ENCODE measurements at regions not wholly inside any gene's neighbourhood (a gene's known extent, or its start where the extent isn't known, plus 50 kb on each side); places are given as distances from the start of the nearest gene placed in this dataset.

GRCh38 chr13:26948353-26948752 is 187.8 kb upstream of the GPR12 start:
- no TSS peak for BruUV-seq (replicated peaks)

GRCh38 chr13:26946684-26947343 is 186.2 kb upstream of the GPR12 start:
- peak; percentile 74 for TF ChIP-seq CTCF (IDR thresholded peaks at IDR 0.05; ENCODE audit: unreplicated experiment)
- intact Hi-C loops (cut with micrococcal nuclease), result loop anchor here (1.0 kb wide), 3 partner anchors 36 to 412 kb away; no protein-coding TSS in a partner anchor
- Mint-ChIP-seq H3K27me3 (ENCODE audit: insufficient read depth, unreplicated experiment) (no peaks in the 10 kb centered on the region), H3K36me3 (ENCODE audit: insufficient read depth, unreplicated experiment) (no peaks in the 10 kb centered on the region), H3K27ac (ENCODE audit: low read depth, unreplicated experiment) (no peak overlapping the region), H3K4me1 (ENCODE audit: insufficient read depth, unreplicated experiment) (no peaks in the 10 kb centered on the region), H3K4me3 (ENCODE audit: unreplicated experiment) (no peak overlapping the region), H3K9me3 (ENCODE audit: unreplicated experiment) (no peaks in the 10 kb centered on the region)
- ChIA-PET POLR2A (interaction anchor here (0.7 to 1.3 kb wide), 4 partner anchors 306 to 861 kb away, joined by 3 to 5 read pairs (median 4); partner anchors contain the start of gene LNX2), CTCF (interaction anchor here (0.5 to 3.9 kb wide), 43 partner anchors 9 to 1918 kb away, joined by 3 to 70 read pairs (median 3); no protein-coding TSS in a partner anchor)
- no TSS peak for BruUV-seq (replicated peaks)
- DNase-seq (ENCODE audit: unreplicated experiment), result peak; percentile 59

More at GRCh38 chr13:26948353-26948752, 187.8 kb upstream of the GPR12 start:
- Mint-ChIP-seq H3K27me3 (ENCODE audit: insufficient read depth, unreplicated experiment) (no peaks in the 10 kb centered on the region), H3K4me1 (ENCODE audit: insufficient read depth, unreplicated experiment) (no peaks in the 10 kb centered on the region), H3K36me3 (ENCODE audit: insufficient read depth, unreplicated experiment) (no peaks in the 10 kb centered on the region), H3K4me3 (ENCODE audit: unreplicated experiment) (no peak overlapping the region), H3K27ac (ENCODE audit: low read depth, unreplicated experiment) (no peak overlapping the region), H3K9me3 (ENCODE audit: unreplicated experiment) (no peaks in the 10 kb centered on the region)
- no peak for TF ChIP-seq CTCF (IDR thresholded peaks at IDR 0.05; ENCODE audit: unreplicated experiment)
- POLR2A ChIA-PET, result no interaction called here
- CTCF ChIA-PET, result interaction anchor here (0.6 to 3.9 kb wide), 3 partner anchors 284 to 947 kb away, joined by 3 to 70 read pairs (median 3); no protein-coding TSS in a partner anchor
- DNase-seq (ENCODE audit: unreplicated experiment), result no peak
- intact Hi-C loops (cut with micrococcal nuclease), result no loop called here

GRCh38 chr13:26943748-26944147 is 183.2 kb upstream of the GPR12 start:
- intact Hi-C loops (cut with micrococcal nuclease), result no loop called here
- H3K4me3 Mint-ChIP-seq (ENCODE audit: unreplicated experiment), result no peak overlapping the region
- no peak overlapping the region for H3K27ac Mint-ChIP-seq (ENCODE audit: low read depth, unreplicated experiment)
- no peaks in the 10 kb centered on the region for H3K9me3 Mint-ChIP-seq (ENCODE audit: unreplicated experiment)
- H3K4me1 Mint-ChIP-seq (ENCODE audit: insufficient read depth, unreplicated experiment), result peaks cover 6% of the 10 kb centered on the region
- TF ChIP-seq CTCF (IDR thresholded peaks at IDR 0.05; ENCODE audit: unreplicated experiment), result no peak
- ChIA-PET POLR2A (interaction anchor here (0.6 kb wide), 1 partner anchor 202 kb away, joined by 4 read pairs; no protein-coding TSS in a partner anchor), CTCF (interaction anchor here (0.6 to 1.0 kb wide), 4 partner anchors 10 to 416 kb away, joined by 3 read pairs; no protein-coding TSS in a partner anchor)
- no peaks in the 10 kb centered on the region for H3K27me3 Mint-ChIP-seq (ENCODE audit: insufficient read depth, unreplicated experiment)
- no peak for DNase-seq (ENCODE audit: unreplicated experiment)
- no peaks in the 10 kb centered on the region for H3K36me3 Mint-ChIP-seq (ENCODE audit: insufficient read depth, unreplicated experiment)
- BruUV-seq (replicated peaks), result no TSS peak

- no peak for TF ChIP-seq CTCF (IDR thresholded peaks at IDR 0.05; ENCODE audit: unreplicated experiment)
- Mint-ChIP-seq H3K4me1 (ENCODE audit: insufficient read depth, unreplicated experiment) (peaks cover 6% of the 10 kb centered on the region), H3K27me3 (ENCODE audit: insufficient read depth, unreplicated experiment) (no peaks in the 10 kb centered on the region), H3K27ac (ENCODE audit: low read depth, unreplicated experiment) (no peak overlapping the region), H3K4me3 (ENCODE audit: unreplicated experiment) (no peak overlapping the region), H3K36me3 (ENCODE audit: insufficient read depth, unreplicated experiment) (no peaks in the 10 kb centered on the region), H3K9me3 (ENCODE audit: unreplicated experiment) (no peaks in the 10 kb centered on the region)
- CTCF ChIA-PET, result interaction anchor here (0.6 to 1.7 kb wide), 9 partner anchors 8 to 417 kb away, joined by 3 to 6 read pairs (median 4); no protein-coding TSS in a partner anchor
- DNase-seq (ENCODE audit: unreplicated experiment), result no peak
- POLR2A ChIA-PET, result no interaction called here
- no TSS peak for BruUV-seq (replicated peaks)
- intact Hi-C loops (cut with micrococcal nuclease), result no loop called here
Measured at GRCh38 chr13:26942184-26942583, 181.6 kb upstream of the GPR12 start.

Measured in MCF 10A (cell line).